HG03469 (cell line): ENCODE measurements at regions not wholly inside any gene's neighbourhood (a gene's known extent, or its start where the extent isn't known, plus 50 kb on each side); places are given as distances from the start of the nearest gene placed in this dataset.

Experiments
- ATAC-seq: cut with Tn5 transposase; IDR thresholded peaks from one replicate; pipeline ENCODE4 v1.9.1; 2021; ENCODE audit warnings: mild to moderate bottlenecking, moderate library complexity, moderate number of reproducible peaks; ENCODE audit not compliant: unreplicated experiment

DNA sequence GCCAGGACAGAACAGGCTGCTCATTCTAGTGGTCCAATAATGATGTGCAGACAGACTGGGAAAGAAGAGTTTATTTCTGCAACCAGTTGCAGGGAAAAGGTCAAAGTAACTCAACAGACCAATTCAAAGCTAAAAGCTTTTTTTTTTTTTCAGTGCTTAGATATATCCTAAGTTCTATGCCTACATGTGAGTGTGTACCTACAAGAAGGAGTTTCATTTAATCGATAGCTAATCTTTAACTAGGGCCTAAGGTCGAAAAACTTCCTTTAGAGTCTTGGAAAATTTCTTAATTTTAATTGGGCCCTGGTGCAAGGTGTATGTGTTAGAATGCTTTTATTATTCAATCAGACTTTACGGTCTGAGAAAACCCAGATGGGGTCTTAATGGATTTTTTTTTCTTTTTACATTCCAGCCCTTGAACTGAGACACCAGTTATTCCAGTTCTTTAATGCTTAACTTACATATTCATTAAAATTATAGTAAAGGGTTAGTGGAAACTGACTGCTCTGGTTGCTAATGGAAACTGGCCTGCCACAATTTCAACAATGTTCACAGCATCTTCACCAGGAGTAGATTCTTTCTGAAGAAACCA, 365.3 kb downstream of the MTRR start:
- no peak for ATAC-seq

DNA sequence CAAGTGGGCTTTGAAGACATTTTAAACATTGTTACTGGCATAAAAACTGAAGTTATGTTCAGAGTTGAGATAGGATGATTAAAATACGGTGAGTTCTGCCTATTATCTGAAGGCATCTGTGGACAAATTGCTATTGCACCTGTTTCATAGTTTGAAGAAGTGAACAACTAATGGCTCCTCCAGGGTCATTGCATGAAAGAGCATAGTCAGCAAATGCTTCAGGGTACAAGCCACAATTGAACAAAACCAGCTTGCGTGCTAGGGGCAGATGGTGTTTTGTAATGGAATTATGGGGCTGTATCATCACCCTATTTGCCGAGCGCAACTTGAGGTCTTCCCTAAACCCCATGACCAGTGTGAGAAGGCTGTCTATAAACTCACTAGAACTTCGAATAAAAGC, 369.1 kb downstream of the MTRR start:
- ATAC-seq, result no peak

DNA sequence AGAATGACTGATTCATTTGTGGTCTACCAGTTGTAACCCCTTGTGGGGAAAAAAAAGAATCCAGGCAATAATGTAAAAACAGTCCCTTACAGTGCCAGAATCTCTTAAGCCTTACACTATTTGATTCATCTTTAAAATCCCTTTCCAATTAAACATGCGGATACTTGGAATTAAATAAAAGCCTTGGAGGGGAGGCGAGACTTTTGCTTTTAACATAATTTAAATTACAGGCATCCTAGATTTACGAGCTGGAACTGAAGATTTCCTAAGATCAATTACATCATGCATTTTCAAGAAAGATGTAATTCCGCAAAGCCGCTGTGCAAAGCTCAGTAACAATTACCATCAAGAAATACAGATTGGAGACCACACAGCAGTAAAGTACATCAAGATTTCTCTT, 370.2 kb downstream of the MTRR start:
- ATAC-seq, result no peak

DNA sequence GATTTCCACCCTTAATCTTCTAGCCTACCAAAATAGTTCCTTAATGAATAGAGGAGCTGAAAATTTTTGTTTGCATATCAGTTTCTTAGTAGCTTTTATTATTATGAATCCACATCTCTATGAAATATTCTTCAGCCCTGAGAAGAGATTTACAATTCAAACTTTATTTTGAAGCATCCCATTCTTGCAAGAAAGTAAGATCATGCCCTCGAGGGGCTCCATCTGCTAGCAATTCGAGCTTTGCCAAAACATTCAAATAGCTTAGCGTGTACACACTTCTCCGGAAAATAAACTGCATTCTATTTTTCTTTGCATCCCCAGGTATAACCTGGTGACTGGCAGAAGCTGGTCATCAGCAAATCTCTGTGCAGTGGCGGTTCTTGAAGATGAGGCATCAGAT, 370.7 kb downstream of the MTRR start:
- no peak for ATAC-seq

DNA sequence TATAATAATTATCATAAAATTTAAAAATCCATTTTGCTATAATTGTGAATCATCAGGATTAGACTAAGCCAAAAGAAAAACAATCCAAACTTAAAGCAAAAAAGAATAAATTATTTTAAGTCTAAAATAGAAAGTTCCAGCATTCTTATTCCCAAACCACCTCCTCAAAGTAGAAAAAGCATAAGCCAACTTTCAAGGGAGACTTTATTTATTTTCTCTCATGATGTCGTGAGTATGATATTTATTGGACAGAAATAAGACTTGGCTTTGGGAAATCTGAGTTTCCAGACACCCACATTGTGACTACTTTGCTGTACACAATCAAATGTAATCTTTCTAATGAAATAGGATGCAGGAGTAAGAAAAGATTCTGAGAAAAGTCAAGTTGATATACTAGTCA, 372.1 kb downstream of the MTRR start:
- ATAC-seq, result no peak

DNA sequence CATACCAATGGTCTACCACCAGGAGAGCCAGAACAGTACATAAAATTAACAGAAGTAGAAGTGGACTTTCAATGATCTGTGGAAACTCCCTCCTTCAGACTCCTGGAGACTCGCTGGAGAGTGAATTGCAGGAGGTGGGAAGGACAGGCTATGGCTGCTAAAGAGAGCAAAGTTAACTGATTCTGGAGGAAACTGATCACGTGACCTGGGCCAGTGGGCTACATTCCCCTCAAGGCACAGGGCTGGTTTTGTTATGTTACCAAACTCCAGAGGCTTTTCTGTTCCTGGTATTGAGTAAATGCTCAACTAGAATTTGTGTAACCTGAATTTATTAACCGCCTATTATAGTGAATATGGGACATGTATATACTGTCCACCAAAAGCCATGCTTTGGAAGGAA, 372.6 kb downstream of the MTRR start:
- no peak for ATAC-seq

DNA sequence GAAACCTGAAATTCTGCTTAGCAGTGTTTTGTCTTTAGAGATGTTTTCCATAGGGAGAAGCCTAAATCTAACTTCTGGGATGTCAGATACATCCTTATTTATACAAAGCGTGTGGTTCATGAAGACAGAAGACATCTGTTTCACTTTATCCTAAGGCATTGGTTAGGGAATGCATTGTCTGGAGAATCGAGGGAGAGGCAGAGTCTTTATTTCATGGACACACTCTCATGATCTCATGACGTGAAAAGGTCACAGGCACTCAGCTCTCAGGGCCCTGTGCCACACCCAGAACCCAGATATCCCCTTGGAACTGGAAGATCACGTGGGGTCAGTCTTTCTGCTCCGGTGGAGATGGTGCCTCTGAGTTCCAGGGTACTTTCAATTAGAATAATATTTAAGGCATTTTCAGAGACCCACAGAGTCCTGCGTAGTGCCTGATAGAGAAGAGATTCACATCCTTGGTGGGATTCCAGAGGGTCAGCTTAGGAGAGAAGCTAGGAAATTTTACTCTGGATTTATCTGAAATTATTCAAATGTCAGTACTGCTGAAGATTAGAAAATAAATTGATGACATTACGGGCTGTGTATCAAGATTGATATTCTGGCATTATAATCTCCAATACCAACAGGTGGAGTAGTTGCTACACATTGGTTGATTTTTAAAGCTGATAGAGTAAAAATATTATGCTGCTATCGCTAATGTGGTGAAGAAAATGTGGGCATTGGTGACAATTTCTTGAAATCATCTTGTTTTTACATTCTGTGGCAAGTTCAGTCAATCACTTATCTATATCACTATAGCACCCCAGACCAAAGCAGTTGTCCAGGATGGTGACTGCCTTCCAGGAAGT, 378.3 kb downstream of the MTRR start:
- ATAC-seq, result no peak

DNA sequence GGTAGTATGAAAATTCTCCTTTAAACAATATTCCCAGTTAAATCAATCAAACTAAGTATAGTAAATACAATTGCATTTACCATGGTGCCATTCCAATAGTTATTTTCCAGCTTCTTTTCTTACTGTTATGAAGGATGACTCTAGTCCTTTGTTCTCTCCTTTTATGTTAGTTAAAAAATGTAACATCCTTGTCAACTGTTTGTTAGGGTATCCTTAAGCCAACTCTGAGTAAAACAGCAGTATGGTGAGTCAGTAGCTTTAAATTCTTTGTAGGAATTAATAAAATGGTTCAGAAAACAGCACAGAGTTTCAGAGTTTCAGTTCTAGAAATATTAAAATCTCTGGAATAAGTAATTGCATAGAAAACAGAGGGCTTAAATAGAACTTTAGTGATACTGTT, 384.4 kb downstream of the MTRR start:
- no peak for ATAC-seq

DNA sequence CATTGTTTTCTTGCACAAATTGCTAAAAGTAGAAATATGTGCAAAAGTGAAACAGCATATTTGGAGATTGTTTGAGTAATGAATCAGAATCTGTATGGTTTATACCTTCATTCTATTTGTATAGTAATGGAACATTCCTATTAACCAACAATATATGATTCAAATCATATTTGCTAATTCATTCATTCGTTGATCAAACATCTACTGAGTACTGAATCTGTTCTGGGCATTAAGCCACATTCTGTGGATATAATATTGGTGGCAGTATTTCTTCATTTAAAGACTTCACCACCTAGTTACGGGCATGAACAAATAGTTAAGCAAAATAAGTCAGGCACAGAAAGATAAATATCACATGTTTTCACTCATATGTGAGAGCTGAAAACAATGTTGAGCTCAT, 385.7 kb downstream of the MTRR start:
- ATAC-seq, result no peak

DNA sequence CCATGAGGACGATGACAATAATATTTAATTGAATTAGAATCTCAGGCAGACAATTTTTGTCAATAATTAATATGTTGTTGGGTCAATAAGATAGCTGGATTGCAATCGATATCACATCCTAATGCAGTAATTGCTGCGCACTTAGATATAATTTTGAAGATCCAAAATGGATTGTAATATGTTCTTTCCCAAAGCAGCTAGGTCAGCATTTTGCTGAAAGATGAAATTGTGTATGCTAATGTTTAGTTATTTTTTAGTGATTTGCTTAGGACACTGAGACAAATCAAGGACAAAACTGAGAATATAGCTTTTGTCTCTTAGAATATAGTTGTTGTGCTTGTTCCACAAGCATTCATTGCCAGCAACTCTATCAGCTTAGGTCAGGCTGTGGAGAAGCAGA, 389.9 kb downstream of the MTRR start:
- no peak for ATAC-seq

DNA sequence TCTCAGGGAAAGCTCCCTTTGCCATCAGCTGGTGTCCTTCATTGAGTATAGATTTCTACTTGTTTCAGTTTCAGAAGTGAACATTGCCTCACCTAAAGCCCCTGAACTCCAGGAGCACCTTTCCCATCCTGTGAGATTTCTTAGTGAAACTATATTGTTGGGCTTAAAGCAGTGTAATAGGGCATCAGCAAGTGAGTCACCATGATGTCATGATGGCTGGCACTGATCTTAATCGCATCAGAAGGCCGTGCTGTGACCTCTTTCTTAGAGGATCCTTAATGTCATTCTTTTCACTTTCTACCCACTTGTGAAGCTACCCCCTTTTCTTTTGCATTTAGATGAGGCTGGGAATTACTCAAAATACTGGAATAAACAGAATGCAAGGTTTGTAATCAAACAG, 401.3 kb downstream of the MTRR start:
- no peak for ATAC-seq

DNA sequence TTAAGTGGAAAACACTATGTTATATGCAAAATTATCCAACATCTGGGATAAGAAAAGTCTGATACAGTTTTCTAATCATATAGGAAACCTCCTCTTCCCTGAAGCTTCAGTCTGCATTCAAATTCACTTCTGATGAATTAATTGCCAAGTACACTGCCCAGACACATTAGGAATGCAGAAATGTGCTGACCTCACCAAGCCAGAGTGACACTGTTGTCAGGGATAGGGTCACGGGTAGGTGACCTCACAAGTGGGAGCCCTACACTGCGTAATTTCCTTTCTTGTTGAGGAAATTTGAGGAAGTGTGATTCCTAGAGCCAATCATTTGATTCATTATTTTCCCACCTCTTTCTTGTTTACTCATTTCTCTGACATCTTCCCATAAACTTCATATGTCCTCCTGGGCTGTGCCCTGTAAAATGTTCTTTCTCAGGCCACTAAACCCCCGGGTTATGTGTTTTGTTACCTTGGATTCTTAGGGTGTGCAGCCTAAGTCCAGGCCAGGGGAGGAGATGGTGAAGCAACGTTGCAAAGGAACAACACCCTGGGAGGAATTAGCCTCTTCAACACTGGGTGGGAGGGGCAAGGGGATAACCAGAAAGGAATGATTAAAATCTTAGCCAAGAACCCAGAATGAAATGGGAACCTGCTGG, 411.9 kb downstream of the MTRR start:
- no peak for ATAC-seq

DNA sequence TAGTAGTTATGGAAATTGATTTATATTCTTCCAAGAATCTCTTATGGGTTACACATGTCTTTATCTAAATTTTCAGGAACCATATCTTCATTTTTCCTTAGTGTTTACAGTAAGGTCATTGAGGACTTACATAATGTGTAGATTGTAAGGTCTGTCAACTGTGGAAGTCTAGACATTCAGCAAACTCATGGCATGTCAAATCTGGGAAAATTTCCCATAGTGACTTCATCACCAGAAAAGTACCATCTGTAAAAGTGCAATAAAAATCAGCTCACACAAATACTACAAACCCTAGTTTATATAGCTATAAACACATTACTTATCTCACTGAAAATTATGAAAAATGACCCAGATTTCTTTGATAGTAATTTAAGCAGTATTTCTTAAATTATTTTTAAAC, 419.4 kb downstream of the MTRR start:
- ATAC-seq, result no peak

DNA sequence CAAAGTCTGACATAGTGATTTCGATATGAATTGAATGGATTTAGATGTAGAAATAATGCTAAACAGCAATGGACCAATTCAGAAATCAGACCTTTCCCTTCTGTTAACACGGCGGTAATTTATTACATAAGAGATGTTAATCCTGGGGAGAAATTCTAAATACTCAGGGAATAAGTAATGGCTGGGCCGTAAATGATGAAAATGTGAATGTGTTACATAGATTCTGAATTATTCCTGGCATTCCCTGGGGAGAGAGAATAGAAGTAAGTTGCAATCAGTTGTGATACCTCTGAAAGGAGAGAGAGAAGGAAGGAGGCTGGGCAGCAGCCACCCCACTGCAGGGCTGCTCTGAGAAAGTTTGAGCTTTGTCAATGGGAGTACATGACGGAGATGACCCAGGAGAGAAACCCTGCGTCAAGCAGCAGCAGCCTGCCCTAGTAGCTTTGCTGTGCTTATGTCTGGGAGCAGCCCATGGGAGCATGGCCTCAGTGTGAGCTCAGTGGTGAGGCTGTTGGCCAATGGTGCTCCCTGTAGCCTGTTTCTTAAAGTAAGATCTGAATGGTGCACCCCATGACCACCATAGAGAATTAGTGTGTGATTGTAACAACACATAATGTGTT, 420.1 kb downstream of the MTRR start:
- ATAC-seq, result no peak

DNA sequence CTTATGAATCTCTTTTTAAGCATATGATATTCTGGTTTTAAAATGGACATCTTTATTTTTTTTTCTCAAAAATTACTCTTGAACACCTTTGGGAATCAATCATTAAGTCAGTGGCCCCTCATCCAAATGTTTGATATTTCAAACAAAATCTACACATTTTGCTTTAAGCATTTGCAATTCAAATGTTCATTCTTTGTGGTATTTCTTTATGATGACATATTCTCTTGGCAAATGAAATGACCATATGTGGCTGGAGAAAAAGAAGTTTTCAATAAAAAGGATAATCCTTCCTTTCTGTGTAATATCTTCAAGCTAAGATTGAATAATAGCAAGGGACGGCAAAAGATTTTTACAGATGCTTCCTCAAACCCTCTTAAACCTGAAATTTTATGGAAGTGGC, 420.8 kb downstream of the MTRR start:
- ATAC-seq, result no peak

DNA sequence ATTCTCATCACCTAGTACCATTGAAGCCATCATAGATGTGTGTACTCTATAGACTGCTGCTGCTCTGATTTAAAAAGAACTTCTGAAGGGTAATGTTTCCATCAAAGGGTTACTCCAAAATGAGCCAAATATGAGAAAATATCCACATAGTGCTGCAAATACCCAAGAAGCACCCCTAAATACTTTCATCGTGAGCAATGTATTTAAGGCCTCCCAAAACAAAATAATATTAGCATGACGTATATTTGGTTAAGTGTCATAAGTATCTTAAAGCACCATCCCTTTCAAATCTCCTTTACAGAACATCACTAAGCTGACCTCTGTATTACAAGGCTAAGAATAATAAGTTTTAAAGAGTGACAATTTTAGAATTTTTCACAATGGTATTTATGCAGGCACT, 421.8 kb downstream of the MTRR start:
- no peak for ATAC-seq

DNA sequence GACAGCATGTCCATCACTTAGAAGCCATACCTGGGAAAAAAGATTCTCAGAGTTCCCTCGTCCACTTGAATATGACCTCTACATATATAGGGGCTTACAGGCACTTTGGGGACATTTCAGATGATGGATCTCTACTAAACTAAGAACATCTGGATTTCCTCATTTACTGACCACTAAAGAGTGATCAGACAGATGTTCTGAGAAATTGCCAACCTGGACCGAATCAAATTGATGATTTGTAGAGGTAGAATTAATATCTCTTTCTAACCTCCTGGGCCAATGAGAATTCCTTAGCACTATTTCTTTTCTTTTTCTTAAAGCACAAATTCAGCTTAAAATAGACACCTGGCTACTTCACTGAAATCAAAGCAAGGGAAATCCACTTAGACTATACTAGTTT, 422.7 kb downstream of the MTRR start:
- ATAC-seq, result no peak

DNA sequence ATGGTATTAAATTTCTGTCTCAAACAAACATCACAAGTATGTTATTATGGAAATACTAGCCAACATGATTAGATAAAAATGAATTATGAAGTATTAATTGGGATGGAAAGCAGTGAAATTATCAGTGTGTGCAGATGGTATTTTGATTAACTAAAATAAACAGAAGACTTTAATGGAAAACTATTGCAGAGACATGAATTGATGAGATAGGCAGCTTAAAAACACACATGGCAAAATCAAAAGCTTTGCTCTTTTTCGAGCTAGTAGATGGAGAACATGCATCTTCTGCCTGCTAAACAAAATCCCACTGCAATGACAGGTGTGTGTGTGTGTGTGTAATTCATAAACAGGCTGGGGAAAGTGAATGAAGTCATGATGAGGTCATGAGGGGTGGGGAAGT, 426.2 kb downstream of the MTRR start:
- ATAC-seq, result no peak

DNA sequence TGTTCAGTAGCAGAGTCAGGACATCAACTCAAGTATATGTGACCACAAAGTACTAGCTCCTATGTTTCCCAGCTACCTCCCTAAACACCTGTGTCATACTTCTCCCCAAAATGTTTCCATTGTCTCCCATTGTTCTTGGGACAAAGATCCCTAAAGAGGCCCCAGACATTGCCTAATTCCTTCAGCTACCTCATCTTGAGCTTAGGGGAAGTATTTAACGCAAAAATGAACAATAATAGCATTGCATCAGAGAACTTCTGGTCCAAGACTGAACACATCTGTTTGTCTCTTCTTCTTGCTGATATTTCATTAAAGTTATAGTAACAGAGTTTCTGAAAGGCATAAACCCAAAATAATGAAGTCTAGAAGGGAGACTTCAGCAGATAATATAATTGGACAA, 430.8 kb downstream of the MTRR start:
- ATAC-seq, result no peak

DNA sequence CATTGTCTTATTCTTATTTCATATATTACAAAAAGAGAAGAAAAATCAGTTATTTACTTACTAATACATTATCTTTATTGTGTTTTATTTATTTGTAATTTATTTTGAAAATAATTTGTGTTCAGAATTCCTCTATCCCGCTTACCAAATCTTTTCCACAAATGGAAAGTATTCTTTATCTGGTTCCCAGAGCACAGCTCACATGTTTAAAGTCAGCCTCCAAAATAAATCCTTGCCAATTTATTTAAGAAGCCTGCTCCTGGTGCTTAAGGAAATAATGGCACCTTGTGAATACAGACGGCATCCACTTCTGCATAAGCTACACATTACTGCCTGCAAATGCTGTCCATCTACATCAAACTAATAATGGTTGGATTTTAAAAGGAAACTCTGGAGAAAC, 435.4 kb downstream of the MTRR start:
- ATAC-seq, result no peak

DNA sequence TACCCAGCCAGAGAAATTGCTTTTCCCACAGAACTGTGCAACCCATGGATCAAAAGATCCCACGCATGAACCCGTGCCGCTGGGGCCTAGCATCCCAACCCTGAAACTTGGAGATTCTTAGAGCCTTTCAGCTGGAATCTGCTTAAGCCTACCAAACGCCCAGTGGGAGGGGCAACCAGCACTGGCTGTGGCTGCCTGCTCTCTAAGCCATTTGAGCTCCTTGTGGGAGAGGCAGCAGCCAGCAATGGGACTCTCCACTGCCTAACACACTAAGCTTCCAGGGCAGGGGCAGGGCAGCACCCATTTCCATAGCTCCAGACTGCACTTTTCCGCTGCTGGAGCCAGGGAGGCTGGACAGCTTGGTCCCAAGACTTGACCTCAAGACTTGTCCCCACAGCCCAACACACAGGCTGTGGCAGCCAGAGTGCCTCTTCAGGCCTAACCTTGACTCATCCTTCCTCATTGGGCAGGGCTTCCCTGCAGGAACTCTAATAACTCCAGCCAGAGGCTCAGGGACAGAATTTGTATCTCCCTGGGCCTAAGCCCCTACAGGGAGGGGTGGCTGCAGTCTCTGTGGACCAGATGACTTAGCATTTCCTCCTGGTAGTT, 437.4 kb downstream of the MTRR start:
- no peak for ATAC-seq
